Parathyroid adenoma (tissue), 2 donors: ENCODE measurements at regions not wholly inside any gene's neighbourhood (a gene's known extent, or its start where the extent isn't known, plus 50 kb on each side); places are given as distances from the start of the nearest gene placed in this dataset.

Experiments
- H2AFZ ChIP-seq: fragments of 300-600 bp; sonication (generic); one replicate; pipeline ENCODE4 v1.7.0; 2017; ENCODE audit warnings: antibody characterized with exemption, mild to moderate bottlenecking
- H3K27ac ChIP-seq: fragments of 300-600 bp; sonication (generic); one replicate; pipeline ENCODE4 v1.7.0; 2017
- H3K27me3 ChIP-seq: fragments of 300-600 bp; sonication (generic); one replicate; pipeline ENCODE4 v1.7.0; 2017; ENCODE audit warnings: low read length; ENCODE audit not compliant: control insufficient read depth, insufficient read depth
- H3K36me3 ChIP-seq: fragments of 300-600 bp; sonication (generic); one replicate; pipeline ENCODE4 v1.7.0; 2017; ENCODE audit warnings: low read length; ENCODE audit not compliant: control insufficient read depth, insufficient read depth
- H3K4me1 ChIP-seq: fragments of 300-600 bp; sonication (generic); one replicate; pipeline ENCODE4 v1.7.0; 2017; ENCODE audit warnings: control low read depth
- H3K4me2 ChIP-seq: fragments of 300-600 bp; sonication (generic); one replicate; pipeline ENCODE4 v1.7.0; 2017; ENCODE audit warnings: low read length
- H3K4me3 ChIP-seq: fragments of 300-600 bp; sonication (generic); one replicate; pipeline ENCODE4 v1.7.0; 2017; ENCODE audit warnings: low read depth, low read length
- H3K79me2 ChIP-seq: fragments of 300-600 bp; sonication (generic); one replicate; pipeline ENCODE4 v1.7.0; 2017; ENCODE audit warnings: control low read depth
- H3K9ac ChIP-seq: fragments of 300-600 bp; sonication (generic); one replicate; pipeline ENCODE4 v1.7.0; 2017; ENCODE audit warnings: mild to moderate bottlenecking
- H3K9me3 ChIP-seq: fragments of 300-600 bp; sonication (generic); one replicate; pipeline ENCODE4 v1.7.0; 2017; ENCODE audit warnings: low read length; ENCODE audit not compliant: control insufficient read depth
- TF ChIP-seq, protein P1 (sequence below): fragments of 300-600 bp; sonication (generic); IDR thresholded peaks from one replicate; pipeline ENCODE4 v1.7.0; 2017; ENCODE audit warnings: antibody characterized with exemption, mild to moderate bottlenecking
- donor health status: primary hyperparathyroidism.

DNA sequence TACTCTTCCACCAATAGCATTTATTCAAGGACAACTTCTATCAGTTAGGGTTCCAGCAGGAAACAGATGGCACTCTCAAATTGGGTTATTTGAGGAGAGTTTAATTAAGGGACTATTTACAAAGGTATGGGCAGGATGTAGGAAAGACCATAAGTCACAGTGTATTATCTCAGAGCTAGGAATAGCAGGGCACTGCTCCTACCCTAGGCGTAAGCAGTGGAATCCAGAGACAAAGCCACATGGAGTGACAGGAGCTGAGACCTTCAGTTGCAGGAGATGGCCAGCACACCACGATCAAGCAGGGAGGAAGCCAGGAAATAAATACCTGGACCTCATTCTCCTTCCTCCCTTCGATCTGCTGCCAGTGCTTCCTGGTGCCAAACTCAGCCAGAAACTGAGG is 274.9 kb upstream of the SLC30A5 start:
- Histone ChIP-seq H3K79me2 (no peaks in the 10 kb centered on the region), H3K9me3 (no peaks in the 10 kb centered on the region), H3K4me1 (no peaks in the 10 kb centered on the region), H3K27me3 (no peaks in the 10 kb centered on the region), H3K4me2 (no peak overlapping the region), H3K27ac (no peak overlapping the region), H2AFZ (no peak overlapping the region), H3K9ac (no peak overlapping the region), H3K4me3 (no peak overlapping the region), H3K36me3 (no peaks in the 10 kb centered on the region)
- TF ChIP-seq, protein P1, sequence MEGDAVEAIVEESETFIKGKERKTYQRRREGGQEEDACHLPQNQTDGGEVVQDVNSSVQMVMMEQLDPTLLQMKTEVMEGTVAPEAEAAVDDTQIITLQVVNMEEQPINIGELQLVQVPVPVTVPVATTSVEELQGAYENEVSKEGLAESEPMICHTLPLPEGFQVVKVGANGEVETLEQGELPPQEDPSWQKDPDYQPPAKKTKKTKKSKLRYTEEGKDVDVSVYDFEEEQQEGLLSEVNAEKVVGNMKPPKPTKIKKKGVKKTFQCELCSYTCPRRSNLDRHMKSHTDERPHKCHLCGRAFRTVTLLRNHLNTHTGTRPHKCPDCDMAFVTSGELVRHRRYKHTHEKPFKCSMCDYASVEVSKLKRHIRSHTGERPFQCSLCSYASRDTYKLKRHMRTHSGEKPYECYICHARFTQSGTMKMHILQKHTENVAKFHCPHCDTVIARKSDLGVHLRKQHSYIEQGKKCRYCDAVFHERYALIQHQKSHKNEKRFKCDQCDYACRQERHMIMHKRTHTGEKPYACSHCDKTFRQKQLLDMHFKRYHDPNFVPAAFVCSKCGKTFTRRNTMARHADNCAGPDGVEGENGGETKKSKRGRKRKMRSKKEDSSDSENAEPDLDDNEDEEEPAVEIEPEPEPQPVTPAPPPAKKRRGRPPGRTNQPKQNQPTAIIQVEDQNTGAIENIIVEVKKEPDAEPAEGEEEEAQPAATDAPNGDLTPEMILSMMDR: no peak

DNA sequence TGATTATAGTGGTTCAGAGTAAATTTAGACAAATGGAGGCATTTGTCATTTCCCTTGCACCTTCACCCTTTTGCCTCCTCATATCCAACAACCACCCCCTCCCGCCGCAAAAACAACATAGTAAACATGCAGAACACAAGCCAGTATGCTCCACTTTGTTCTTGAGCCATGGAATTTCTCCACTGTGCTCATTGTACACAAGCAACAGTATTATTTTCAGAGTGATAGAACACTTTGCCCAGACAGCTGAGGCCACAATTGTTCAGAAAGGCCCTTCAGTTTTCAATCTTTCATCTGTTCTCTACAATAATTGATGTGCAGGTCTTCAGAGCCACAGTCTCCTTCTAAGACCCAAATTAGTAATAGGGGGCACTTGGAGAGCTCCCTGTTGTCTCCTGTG is 272.8 kb upstream of the SLC30A5 start:
- Histone ChIP-seq H3K27ac (no peak overlapping the region), H3K27me3 (no peaks in the 10 kb centered on the region), H3K4me3 (no peak overlapping the region), H3K9ac (no peak overlapping the region), H3K36me3 (no peaks in the 10 kb centered on the region), H3K79me2 (no peaks in the 10 kb centered on the region), H2AFZ (no peak overlapping the region), H3K4me1 (no peaks in the 10 kb centered on the region), H3K4me2 (no peak overlapping the region), H3K9me3 (no peaks in the 10 kb centered on the region)
- TF ChIP-seq, protein P1: no peak

DNA sequence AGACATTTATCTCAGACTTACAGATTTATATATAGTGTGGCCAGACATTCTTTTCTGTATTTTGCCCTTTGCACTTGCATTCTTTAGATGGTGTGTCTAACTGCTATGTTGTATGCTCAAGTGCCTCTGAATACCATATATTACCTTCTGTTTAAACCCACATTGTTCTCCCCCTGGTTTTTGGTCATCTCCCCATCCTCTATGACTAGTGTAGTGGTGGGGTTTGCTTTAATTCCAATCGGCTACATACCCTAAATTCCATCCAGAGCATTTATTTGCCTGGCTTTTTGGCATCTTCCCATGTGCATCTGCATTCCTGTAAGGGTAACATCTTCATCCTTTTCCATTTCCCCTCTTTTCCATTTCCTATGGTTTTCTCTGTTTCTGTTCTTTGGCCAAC is 271.0 kb upstream of the SLC30A5 start:
- H3K9ac ChIP-seq: no peak overlapping the region
- H3K27me3 ChIP-seq: no peaks in the 10 kb centered on the region
- no peak overlapping the region for H3K27ac ChIP-seq
- H3K36me3 ChIP-seq: no peaks in the 10 kb centered on the region
- H2AFZ ChIP-seq: no peak overlapping the region
- TF ChIP-seq, protein P1: no peak
- no peaks in the 10 kb centered on the region for H3K9me3 ChIP-seq
- H3K79me2 ChIP-seq: no peaks in the 10 kb centered on the region
- H3K4me1 ChIP-seq: no peaks in the 10 kb centered on the region
- H3K4me3 ChIP-seq: no peak overlapping the region
- no peak overlapping the region for H3K4me2 ChIP-seq

DNA sequence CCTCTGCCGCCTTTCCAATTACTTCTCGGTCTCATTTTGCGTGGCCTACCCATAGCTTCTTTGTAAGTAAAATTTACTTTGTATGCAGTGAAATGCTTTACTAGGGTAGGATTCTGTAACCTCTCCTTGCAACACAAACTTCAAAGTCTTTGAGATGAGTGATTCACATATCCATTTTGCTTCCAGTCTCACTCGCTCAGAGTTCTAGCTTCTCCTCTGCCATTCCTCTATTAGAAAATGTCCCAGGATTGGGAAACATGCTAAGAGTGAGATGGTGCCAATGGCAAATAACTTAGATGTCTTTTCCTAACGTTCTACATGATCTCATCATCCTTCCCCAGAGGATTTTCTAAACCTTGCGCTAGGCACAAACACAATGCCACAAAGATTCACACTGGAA is 270.5 kb upstream of the SLC30A5 start:
- Histone ChIP-seq H3K79me2 (no peaks in the 10 kb centered on the region), H3K27me3 (no peaks in the 10 kb centered on the region), H3K27ac (no peak overlapping the region), H3K4me3 (no peak overlapping the region), H2AFZ (no peak overlapping the region), H3K4me2 (no peak overlapping the region), H3K36me3 (no peaks in the 10 kb centered on the region), H3K4me1 (no peaks in the 10 kb centered on the region), H3K9me3 (no peaks in the 10 kb centered on the region), H3K9ac (no peak overlapping the region)
- TF ChIP-seq, protein P1: no peak

DNA sequence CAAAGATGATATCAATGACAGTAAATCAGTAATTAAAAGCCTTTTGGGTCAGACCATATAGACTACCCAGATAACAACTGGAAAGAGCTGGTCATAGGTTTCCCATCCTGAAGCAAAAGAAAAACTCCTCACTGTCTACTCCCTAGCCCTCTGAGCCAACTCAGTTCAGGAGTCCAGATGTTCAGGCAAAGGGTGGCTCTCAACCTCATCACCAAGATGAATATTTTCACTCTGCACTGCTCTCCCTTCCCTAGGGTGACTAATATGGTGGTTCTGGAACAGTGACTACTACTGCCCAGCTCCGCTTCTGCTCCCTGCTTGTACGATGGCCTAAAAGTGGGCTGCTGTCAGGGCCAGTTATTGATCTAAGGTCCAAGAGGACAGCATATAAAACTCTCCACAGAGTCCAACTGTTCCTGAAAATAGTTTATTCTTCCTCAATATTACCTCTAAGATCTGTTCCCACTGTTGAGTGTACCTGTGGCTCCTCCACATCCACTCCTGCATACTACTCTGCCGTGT is 263.4 kb upstream of the SLC30A5 start:
- H3K4me3 ChIP-seq: no peak overlapping the region
- H3K4me1 ChIP-seq: no peaks in the 10 kb centered on the region
- no peaks in the 10 kb centered on the region for H3K79me2 ChIP-seq
- no peaks in the 10 kb centered on the region for H3K27me3 ChIP-seq
- TF ChIP-seq, protein P1: no peak
- no peaks in the 10 kb centered on the region for H3K36me3 ChIP-seq
- H3K4me2 ChIP-seq: no peak overlapping the region
- no peak overlapping the region for H2AFZ ChIP-seq
- H3K27ac ChIP-seq: no peak overlapping the region
- H3K9ac ChIP-seq: no peak overlapping the region
- no peaks in the 10 kb centered on the region for H3K9me3 ChIP-seq
